NCI-H187 treated with DMSO at 0.1 percent for 48 hours (cell line): ENCODE measurements at regions not wholly inside any gene's neighbourhood (a gene's known extent, or its start where the extent isn't known, plus 50 kb on each side); places are given as distances from the start of the nearest gene placed in this dataset.
"Not testable (repeated sequence)": the region's sequence is repeated elsewhere in the genome, so short reads cannot be mapped to it uniquely, and the experiment has no call there.

Source experiments
- DNase-seq: peaks from one replicate; lab custom pipeline; 2025; lab: John Stamatoyannopoulos, UW

DNA sequence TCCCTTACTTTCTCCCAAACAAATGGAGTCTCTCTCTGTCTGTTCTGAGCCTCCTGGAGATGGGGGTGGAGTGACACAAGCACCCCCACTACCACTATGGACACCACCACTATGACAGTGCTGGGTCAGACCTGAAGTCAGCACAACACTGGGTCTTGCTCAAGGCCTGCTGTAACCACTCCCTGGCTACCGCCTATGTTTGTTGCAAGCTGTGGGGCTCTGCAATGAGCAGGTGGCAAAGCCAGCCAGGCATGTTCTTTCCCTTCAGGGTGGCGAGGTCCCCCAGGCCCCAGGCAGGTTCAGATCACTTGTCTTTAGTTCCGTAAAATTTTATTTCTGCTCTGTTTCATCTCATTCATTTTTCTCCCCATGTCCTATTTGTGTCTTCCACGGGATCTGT, 349.8 kb downstream of the TMEM121 start:
- DNase-seq: no peak

DNA sequence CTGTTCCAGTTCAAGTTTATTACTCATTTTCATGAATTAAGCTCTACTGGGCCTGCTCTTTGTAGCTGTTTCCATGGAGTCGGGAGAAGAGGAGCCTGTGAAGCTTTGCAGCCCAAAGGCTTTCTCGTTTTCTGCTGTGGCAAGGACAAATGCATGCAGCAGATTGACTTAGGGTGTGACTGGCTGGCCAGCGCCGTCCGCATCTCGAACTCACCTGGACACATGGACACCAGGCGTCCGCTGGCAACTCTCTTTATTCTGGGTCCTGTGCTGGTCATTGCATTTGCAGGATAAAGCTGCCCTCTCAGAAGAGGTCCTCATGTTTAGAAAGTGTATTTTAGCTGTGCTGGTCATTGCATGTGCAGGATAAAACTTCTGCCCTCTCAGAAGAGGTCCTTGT, 350.4 kb downstream of the TMEM121 start:
- DNase-seq: no peak

DNA sequence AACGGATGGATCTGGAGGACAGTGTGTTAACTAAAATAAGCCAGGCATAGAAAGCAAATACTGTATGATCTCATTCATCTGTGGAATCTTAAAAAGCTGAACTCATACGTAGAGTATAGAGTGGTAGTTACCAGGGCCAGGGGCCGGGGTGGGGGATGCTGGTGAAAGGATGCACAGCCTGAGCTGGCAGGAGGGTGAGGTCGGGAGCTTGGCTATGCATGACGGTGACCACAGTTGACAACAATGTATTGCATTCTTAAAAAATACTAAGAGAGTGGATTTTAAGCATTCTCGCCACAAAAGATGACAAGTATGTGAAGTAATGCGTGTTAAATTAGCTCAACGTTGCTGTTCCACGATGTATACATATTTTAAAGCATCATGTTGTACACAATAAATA, 351.3 kb downstream of the TMEM121 start:
- no peak for DNase-seq

- no peak for DNase-seq
Observed at GRCh38 chr14:105878125-105878524, 351.7 kb downstream of the TMEM121 start.

- no peak for DNase-seq
Observed at GRCh38 chr14:105878554-105878953, 352.2 kb downstream of the TMEM121 start.

GRCh38 chr14:105879503-105879866, 353.1 kb downstream of the TMEM121 start:
- no peak for DNase-seq

- no peak for DNase-seq
Observed at GRCh38 chr14:105879867-105880561, 353.6 kb downstream of the TMEM121 start.

- DNase-seq: no peak
Observed at GRCh38 chr14:105880616-105881015, 354.2 kb downstream of the TMEM121 start.

DNA sequence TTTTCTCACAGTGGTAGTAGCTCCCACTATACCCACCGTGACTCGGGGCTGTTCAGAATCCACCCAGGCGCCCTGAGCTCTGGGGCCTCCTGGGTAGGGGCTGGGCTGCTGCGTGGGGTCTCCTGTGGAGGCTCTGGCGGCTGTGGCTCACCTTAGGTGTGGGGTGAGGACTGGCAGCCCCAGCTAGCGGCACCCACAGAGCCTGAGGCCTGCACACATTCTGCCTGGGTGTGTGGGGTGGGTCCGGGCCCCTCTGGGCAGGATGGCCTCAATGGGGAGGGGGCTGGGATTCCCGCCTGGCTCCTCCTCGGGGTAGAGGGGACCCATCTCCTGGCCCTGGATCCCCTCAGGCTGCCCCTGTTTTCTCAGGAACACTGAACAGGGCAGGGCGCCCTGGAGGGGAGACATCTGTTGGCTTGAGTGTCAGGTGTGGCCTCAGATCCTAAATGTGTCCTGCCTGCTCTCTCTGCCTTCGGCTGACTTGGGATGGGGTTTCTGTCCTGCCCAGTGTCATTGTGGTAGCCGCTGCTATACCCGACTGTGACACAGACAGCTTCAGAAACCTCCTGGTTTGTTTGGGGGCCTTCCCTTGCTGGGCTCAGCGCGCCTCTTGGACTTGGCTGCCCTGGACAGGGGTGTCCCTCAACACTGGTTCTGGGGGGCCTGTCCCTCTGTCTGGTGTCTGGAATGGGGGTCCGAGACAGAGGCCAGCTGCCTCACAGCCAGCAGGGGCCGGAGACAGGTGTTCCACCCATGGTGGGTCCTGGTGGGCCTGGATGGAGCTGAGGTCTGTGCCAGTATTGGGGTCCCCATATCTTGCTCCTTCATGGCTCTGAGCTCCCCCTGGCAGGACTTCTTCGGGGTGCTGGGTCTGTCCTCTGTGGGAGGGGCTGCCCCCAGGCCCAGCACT, 354.9 kb downstream of the TMEM121 start:
- DNase-seq: no peak

GRCh38 chr14:105882011-105882410, 355.6 kb downstream of the TMEM121 start:
- not testable (repeated sequence) for DNase-seq

DNA sequence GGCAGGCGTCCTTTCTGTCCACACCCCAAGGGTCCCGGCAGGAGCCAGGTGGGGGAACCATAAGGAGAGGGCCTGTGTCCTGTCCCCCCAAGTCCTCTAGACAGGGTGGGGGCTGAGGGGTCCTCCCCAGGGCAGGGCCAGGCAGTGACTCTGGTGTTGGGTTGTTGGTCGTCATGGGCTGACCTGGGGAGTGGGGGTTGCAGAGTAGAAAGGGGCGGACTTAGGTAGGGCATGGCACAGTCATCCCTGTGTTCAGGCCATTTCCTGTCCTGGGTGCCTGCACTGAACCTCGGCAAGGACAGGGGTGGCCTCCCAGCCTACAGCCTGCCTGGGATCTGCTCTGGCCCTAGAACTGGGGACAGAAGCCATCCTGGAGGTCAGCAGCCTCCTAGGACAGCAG, 356.2 kb downstream of the TMEM121 start:
- no peak for DNase-seq

DNA sequence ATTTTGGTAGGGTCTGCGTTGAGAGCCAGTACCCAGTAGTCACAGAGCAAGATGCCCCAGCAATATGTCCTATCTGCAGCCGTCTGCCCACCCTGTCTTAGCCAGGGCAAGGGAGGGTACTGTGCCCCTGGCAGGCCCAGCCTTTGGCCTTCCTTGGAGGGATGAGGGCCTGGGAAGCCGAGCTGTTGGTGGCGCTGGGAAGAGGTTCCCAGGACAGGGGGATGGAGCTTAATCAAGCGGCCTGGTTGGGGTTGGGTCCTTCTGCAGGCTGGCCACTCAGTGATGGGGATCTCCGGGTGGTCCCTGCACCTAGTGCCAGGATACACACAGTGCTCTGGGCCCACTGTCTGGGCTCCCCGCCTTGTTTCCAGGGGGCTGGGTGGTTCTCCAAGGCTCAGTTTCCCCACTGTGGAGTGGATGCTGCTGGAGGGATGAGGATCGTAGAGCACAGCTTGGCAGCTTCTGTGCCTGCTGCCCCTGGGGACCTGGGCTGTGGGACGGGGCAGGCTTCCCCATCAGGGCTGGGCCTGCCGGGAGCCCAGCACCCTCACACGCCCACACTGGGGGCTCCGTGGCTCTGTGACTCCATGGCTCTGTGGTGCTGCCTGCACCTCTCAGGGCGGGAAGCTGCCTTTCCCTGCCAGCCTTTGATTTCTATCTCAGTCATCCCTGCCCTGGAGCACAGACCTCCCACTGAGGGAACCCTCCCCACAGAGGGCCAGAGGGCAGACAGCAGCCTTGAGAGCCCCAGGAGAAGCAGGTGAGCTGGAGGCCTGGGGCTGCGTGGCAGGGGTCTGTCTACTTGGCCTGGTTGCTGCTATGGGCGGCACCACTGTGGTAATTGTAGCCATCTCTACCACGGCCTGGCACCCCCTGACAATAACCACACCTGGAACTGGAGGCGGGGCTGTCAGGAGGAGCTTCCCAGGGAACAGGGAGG, 357.0 kb downstream of the TMEM121 start:
- no peak for DNase-seq

DNA sequence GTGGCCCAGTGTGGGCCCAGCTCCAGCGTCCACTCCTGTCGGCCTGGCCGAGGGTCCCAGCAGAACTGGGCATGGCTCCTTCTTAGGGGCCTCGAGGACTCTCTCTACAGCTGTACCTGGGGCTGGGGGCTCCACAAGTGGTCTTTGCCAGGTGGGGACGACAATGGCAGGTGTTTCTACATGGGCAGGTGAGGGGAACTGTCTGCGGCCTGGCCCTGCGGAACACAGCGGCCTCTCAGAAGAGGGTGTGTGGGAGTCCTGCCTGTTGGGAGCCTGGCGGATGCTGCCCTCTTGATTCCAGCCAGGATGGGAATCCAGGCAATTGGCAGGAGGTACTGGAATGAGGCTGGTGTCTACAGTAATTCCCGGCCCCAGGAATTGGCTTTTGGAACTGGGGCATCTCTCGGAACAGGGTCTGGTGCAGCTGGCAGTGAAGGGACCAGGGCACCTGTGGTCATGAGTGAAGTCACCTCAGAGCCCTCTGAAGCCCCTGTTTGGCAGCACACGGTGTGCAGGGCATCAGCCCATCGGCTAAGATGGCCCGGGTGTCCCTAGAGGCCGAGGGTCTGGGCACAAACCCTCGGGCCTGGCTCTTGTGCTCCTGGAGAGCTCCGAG, 357.9 kb downstream of the TMEM121 start:
- DNase-seq: not testable (repeated sequence)

DNA sequence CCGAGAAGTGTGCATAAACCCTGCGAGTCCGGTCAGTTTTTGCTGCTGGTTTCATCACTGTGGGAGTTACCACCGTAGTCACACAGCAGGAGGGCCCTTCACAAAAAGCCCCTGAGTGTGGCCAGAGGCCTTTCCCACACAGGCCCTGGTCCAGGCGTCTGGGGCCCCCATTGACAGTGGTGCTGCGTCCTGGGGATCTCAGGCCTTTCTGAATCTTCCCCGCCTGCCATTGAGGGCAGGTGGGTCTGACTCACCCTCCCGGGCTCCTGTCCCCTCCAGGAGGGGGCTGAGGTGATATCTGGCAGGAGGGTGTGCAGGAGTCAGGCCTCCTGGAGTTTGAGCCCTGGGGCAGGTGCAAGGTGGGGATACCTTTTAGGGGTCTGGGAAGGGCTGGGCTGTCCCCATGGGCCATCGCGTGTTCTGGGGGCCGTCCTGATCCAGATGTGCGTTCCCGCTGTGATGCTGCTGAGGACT, 358.5 kb downstream of the TMEM121 start:
- no peak for DNase-seq

DNA sequence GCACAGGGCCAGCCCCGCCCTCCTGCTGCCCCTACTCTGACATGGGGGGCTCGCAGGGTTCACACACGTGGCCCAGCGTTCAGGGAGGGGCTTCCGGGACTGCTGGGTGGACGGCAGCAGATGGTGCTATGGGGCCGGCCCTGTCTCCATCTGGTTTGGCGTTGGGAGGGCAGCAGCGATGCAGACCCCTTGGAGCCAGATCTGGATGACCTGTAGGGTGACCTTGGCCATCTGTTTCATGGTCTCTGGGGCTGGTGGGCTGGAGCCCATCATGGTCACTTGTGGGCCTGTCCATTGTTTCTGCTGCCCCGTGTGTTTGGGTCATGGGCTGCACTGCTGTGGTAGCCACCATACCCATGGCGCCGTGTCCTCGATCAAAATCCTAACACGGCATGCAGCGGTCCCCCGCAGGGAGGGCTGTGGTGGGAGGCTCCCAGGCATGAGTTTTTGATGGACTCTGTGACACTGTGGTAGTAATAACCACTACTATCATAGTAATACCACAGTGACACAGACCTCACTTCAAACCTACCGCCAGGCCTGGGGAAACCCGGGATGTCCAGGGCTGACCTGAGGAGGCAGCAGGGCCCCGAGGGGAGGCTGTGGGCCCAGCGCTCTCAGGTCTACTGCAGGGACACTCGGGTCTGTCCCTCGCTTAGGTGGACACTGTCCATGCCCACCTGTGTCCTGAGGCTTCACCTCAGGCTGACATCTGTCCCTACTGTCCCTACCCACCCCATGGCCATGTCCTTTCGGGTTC, 359.4 kb downstream of the TMEM121 start:
- no peak for DNase-seq

GRCh38 chr14:105886791-105887191, 360.4 kb downstream of the TMEM121 start:
- not testable (repeated sequence) for DNase-seq

DNA sequence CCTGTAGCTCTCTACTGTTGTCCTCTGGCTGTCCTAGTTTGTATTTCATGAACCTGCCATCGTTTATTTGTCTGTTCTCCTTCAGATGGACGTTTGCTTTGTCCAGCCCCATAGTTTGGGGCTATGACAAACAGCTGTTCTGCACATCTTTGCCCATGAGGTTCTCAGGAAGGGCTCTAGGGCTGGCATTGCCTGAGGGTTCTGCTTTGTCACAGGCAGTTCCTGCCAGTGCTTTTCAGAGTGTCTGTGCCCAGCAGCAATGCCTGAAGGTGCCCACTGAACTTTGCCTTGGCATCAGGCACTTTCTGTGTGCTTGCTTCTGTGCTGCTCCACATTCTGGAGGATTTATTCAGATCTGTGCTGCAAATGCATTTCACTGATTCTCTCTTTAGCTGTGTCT, 361.3 kb downstream of the TMEM121 start:
- DNase-seq: no peak

DNA sequence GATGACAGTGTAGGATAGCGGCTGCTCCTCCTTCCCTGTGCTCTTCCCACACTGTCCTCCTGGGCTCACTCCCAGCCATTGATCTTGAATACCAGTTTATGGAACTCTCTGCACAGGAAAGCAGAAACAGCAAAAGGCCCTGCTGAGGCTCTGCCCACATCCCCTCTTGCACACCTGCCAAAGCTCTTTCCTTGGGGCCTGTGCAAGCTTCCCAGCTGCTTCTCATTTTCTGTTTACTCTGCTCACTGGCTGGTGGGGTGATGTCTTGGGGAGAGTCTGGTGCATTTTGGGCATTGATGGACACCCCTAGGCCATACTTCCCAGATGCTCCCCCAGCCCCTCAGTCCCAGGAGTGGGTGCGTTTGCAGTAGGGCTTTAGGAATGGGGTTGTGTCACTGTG, 361.8 kb downstream of the TMEM121 start:
- no peak for DNase-seq

DNA sequence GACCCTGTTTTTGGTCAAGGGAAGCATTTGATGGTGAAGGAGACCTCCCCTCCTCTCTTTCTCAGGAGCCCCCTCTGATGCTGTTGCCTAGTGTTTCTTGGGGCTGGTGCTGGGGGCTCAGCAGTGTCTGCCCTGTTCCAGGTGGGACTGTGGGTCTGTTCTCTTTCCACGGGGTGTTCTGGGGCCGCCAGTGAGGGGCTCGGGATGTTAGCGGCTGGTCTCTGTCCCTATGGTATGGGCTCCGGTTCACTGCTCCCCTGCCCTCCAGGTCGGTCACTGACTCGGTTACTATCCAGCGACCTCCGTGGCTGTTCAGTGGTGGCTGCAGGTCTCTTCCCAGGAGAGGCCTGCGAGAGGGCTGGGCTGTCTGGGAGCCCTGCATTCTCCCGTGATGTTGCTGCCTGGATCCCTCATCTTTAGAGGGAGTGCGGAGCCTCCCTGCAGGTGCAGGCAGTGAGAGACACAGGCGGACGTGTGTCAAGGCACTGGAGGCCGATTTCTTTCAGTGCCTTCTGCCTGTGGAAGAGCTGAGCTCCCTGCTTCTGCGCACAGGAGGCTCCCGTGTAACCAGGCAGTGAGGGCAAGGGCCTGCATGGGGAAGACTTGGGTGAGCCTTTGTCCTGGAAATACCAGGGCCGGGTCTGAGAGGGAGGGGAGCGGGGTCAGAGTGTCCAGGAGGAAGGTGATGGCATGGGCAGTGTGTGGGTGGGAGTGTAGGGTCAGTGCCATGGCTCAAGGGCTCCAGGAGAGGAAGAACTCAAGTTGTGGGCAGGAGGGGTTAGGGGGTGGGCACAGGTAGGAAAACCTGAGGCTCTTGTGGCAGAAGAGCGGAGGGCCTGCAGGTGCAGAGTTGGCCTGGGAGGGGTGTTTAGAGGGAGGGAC, 362.6 kb downstream of the TMEM121 start:
- no peak for DNase-seq
